ENCODE measurements at regions not wholly inside any gene's neighbourhood (a gene's known extent, or its start where the extent isn't known, plus 50 kb on each side); places are given as distances from the start of the nearest gene placed in this dataset.

- H3K9me3 ChIP-seq = no peaks in the 10 kb centered on the region
- H3K27ac ChIP-seq = no peak overlapping the region
- no peak overlapping the region for H3K4me3 ChIP-seq
- DNase-seq (ENCODE audit: low read depth in 1 of 2, low spot score in 1 of 2) (no peak), FAIRE-seq (no peak), ATAC-seq (no peak)
- H3K4me1 ChIP-seq = no peaks in the 10 kb centered on the region
- ChIA-PET CTCF (interaction anchor here (1.1 kb wide), 1 partner anchor 25 kb away, joined by 3 read pairs; no protein-coding TSS in a partner anchor), POLR2A (no interaction called here)
- 24% methylated on average over 2 of the region's 2 CpGs for WGBS (ENCODE audit: missing lambda C conversion rate)
- TF ChIP-seq KDM5A (IDR thresholded peaks at IDR 0.05) (no peak), NPAS2 (CRISPR knock-in tag; IDR thresholded peaks at IDR 0.05; ENCODE audit: borderline replicate concordance) (no peak), HEYL (CRISPR knock-in tag; IDR thresholded peaks at IDR 0.05) (no peak), E2F6 (IDR thresholded peaks at IDR 0.05; ENCODE audit: borderline replicate concordance, low read depth) (no peak), RCOR1 (IDR thresholded peaks at IDR 0.05; ENCODE audit: low read depth, low read length) (no peak), CHD4 (IDR thresholded peaks at IDR 0.05; ENCODE audit: borderline replicate concordance) (no peak), BHLHE40 (IDR thresholded peaks at IDR 0.05; ENCODE audit: low read depth, low read length) (no peak)
- no peak overlapping the region for H3K4me2 ChIP-seq
Measured at GRCh38 chr6:15990179-15990578, 138.7 kb upstream of the MYLIP start.

GRCh38 chr6:15989397-15989796, 139.5 kb upstream of the MYLIP start:
- CTCF ChIA-PET = no interaction called here
- WGBS (ENCODE audit: missing lambda C conversion rate) = 13% methylated on average over 2 of the region's 2 CpGs
- no peak for FAIRE-seq
- H3K27ac ChIP-seq = no peak overlapping the region
- POLR2A ChIA-PET = no interaction called here
- H3K4me3 ChIP-seq = no peak overlapping the region
- H3K4me2 ChIP-seq = no peak overlapping the region
- TF ChIP-seq HDAC2 (IDR thresholded peaks at IDR 0.05) (no peak), MAZ (IDR thresholded peaks at IDR 0.05; ENCODE audit: borderline replicate concordance, low read depth, low read length) (no peak), HES2 (IDR thresholded peaks at IDR 0.05) (no peak), ATOH8 (CRISPR knock-in tag; IDR thresholded peaks at IDR 0.05; ENCODE audit: low read depth) (no peak), FOSL2 (IDR thresholded peaks at IDR 0.05) (no peak), FOSL2 (CRISPR knock-in tag; IDR thresholded peaks at IDR 0.05) (no peak), HMGXB4 (CRISPR knock-in tag; IDR thresholded peaks at IDR 0.05; ENCODE audit: borderline replicate concordance) (no peak), NFE2L2 (conservative IDR thresholded peaks at IDR 0.05; ENCODE audit: low read length) (no peak), NR3C1 (IDR thresholded peaks at IDR 0.05) (no peak), MAX (IDR thresholded peaks at IDR 0.05) (no peak), CBX2 (IDR thresholded peaks at IDR 0.05; ENCODE audit: borderline replicate concordance, low read depth) (no peak), POLR2A (IDR thresholded peaks at IDR 0.05; ENCODE audit: low read length) (no peak), MYC (IDR thresholded peaks at IDR 0.05; ENCODE audit: borderline replicate concordance, low read length) (no peak), FOSB (CRISPR knock-in tag; IDR thresholded peaks at IDR 0.05) (no peak), PHF8 (IDR thresholded peaks at IDR 0.05; ENCODE audit: borderline replicate concordance, low read depth) (no peak)
- H3K4me1 ChIP-seq = no peaks in the 10 kb centered on the region
- ATAC-seq = no peak
- no peak for DNase-seq (ENCODE audit: low read depth in 1 of 2, low spot score in 1 of 2)
- H3K9me3 ChIP-seq = no peaks in the 10 kb centered on the region

GRCh38 chr6:15987569-15987968, 141.3 kb upstream of the MYLIP start:
- no peak overlapping the region for H3K4me2 ChIP-seq
- H3K4me1 ChIP-seq = no peaks in the 10 kb centered on the region
- FAIRE-seq (no peak), DNase-seq (ENCODE audit: low read depth in 1 of 2, low spot score in 1 of 2) (no peak), ATAC-seq (no peak)
- ChIA-PET POLR2A (no interaction called here), CTCF (no interaction called here)
- no peaks in the 10 kb centered on the region for H3K9me3 ChIP-seq
- H3K27ac ChIP-seq = no peak overlapping the region
- H3K4me3 ChIP-seq = no peak overlapping the region
- 46% methylated on average over 6 of the region's 6 CpGs for WGBS (ENCODE audit: missing lambda C conversion rate)
- TF ChIP-seq ELK1 (IDR thresholded peaks at IDR 0.05; ENCODE audit: low read depth, low read length) (no peak), SREBF2 (IDR thresholded peaks at IDR 0.05) (no peak), JUN (IDR thresholded peaks at IDR 0.05) (no peak), E2F6 (IDR thresholded peaks at IDR 0.05; ENCODE audit: borderline replicate concordance, low read depth) (no peak), HMGXB4 (CRISPR knock-in tag; IDR thresholded peaks at IDR 0.05; ENCODE audit: borderline replicate concordance) (no peak), CHD4 (IDR thresholded peaks at IDR 0.05; ENCODE audit: borderline replicate concordance) (no peak), CTCF (IDR thresholded peaks at IDR 0.05) (no peak)

Measured in A549 (cell line).